B cell (primary cell): ENCODE measurements at regions not wholly inside any gene's neighbourhood (a gene's known extent, or its start where the extent isn't known, plus 50 kb on each side); places are given as distances from the start of the nearest gene placed in this dataset.

ENCODE experiments used
- ATAC-seq: fragments of 200-7000 bp; cut with Tn5 transposase; one replicate; pipeline ENCODE4 v1.10.0; 2021; ENCODE audit warnings: low read depth, mild to moderate bottlenecking, moderate number of reproducible peaks, moderate library complexity
- CTCF ChIA-PET: fragments of 350-600 bp; sonication (Branson Sonifier 250); formaldehyde crosslinking; loops from one replicate; lab custom pipeline; 2021; ENCODE audit warnings: antibody characterized with exemption, inconsistent platforms; lab: Charles Lee
- POLR2A ChIA-PET: fragments of 350-600 bp; sonication (Branson Sonifier 250); formaldehyde crosslinking; loops from one replicate; lab custom pipeline; 2021; ENCODE audit warnings: antibody characterized with exemption; lab: Charles Lee
- DNase-seq: peaks from one replicate; pipeline ENCODE4 v3.0.0; 2013
- H2AFZ ChIP-seq: 2 replicates; pipeline ENCODE4 v1.6.1; 2012; ENCODE audit warnings: mild to moderate bottlenecking, low read depth, low read length; ENCODE audit not compliant: insufficient read depth, poor library complexity, severe bottlenecking
- H3K27ac ChIP-seq, 2 donors: 1 replicate in 1 of 2; 2 replicates in 1 of 2; pipeline ENCODE4 v1.5.1; 2012 to 2013; ENCODE audit warnings: low read length in 2 of 2, mild to moderate bottlenecking in 2 of 2, moderate library complexity in 1 of 2
- H3K27me3 ChIP-seq, 4 experiments: fragments of 200-600 bp in 1 of 4; sonication (generic) in 1 of 4; replicated peaks in 1 of 4; 1 replicate in 2 of 4; 2 replicates in 2 of 4; pipeline versions ENCODE4 v1.6.1 to v1.7.0; 2013 to 2016; ENCODE audit warnings: low read length in 3 of 4, mild to moderate bottlenecking in 2 of 4, mixed read lengths in 1 of 4, moderate library complexity in 1 of 4; ENCODE audit not compliant: insufficient read depth in 4 of 4, control insufficient read depth in 3 of 4; ENCODE audit errors: control extremely low read depth in 1 of 4
- H3K36me3 ChIP-seq, 2 experiments: replicated peaks in 1 of 2; 1 replicate in 1 of 2; 2 replicates in 1 of 2; pipeline versions ENCODE4 v1.6.1 to v1.7.1; 2013; ENCODE audit warnings: low read length in 1 of 2; ENCODE audit not compliant: insufficient read depth in 2 of 2, control insufficient read depth in 1 of 2; ENCODE audit errors: control extremely low read depth in 1 of 2, extremely low read depth in 1 of 2
- H3K4me1 ChIP-seq, 2 donors: fragments of 200-600 bp in 1 of 2; sonication (generic) in 1 of 2; 1 replicate in 1 of 2; 2 replicates in 1 of 2; pipeline versions ENCODE4 v1.5.1 to v1.6.1; 2013 to 2017; ENCODE audit warnings: low read length in 2 of 2; ENCODE audit not compliant: control insufficient read depth in 2 of 2, insufficient read depth in 2 of 2
- H3K4me2 ChIP-seq: replicated peaks from 2 replicates; pipeline ENCODE3; 2012; ENCODE audit warnings: mild to moderate bottlenecking, low read depth, low read length; ENCODE audit not compliant: poor library complexity, severe bottlenecking
- H3K4me3 ChIP-seq, 5 experiments: fragments of 200-600 bp in 1 of 5; sonication (generic) in 1 of 5; 1 replicate in 3 of 5; 2 replicates in 2 of 5; pipeline versions ENCODE4 v1.5.1 to v1.7.0; 2011 to 2016; ENCODE audit warnings: low read length in 4 of 5, mild to moderate bottlenecking in 4 of 5, low read depth in 2 of 5, control low read depth in 1 of 5, moderate library complexity in 1 of 5; ENCODE audit not compliant: insufficient read depth in 1 of 5; ENCODE audit errors: control extremely low read depth in 1 of 5, extremely low read depth in 1 of 5
- H3K79me2 ChIP-seq: fragments of 200-600 bp; sonication (generic); one replicate; pipeline ENCODE4 v1.6.0; 2016; ENCODE audit warnings: low read length; ENCODE audit not compliant: control insufficient read depth, insufficient read depth
- H3K9ac ChIP-seq: fragments of 200-600 bp; sonication (generic); 2 replicates; pipeline ENCODE4 v1.6.1; 2017; ENCODE audit warnings: mild to moderate bottlenecking, low read length, moderate library complexity
- H3K9me3 ChIP-seq, 3 donors: one replicate each; pipeline versions ENCODE4 v1.6.1 to v1.7.1; 2013; ENCODE audit warnings: low read length in 2 of 3; ENCODE audit not compliant: control insufficient read depth in 2 of 3, insufficient read depth in 1 of 3; ENCODE audit errors: control extremely low read depth in 1 of 3
- H4K20me1 ChIP-seq: 2 replicates; pipeline ENCODE4 v1.6.0; 2012; ENCODE audit warnings: mild to moderate bottlenecking, low read length; ENCODE audit not compliant: insufficient read depth, control insufficient read depth, poor library complexity, severe bottlenecking
- H3K27ac Mint-ChIP-seq: one replicate; pipeline ENCODE4 v1.8.0; 2021; ENCODE audit warnings: mixed read lengths
- H3K27me3 Mint-ChIP-seq: one replicate; pipeline ENCODE4 v1.8.0; 2021; ENCODE audit warnings: mixed read lengths
- H3K4me1 Mint-ChIP-seq: one replicate; pipeline ENCODE4 v1.8.0; 2021; ENCODE audit warnings: mixed read lengths
- H3K4me3 Mint-ChIP-seq: one replicate; pipeline ENCODE4 v1.8.0; 2021; ENCODE audit warnings: mixed read lengths
- H3K9me3 Mint-ChIP-seq: one replicate; pipeline ENCODE4 v1.8.0; 2022; ENCODE audit warnings: mixed read lengths; ENCODE audit not compliant: insufficient read depth
- EZH2 ChIP-seq: IDR thresholded peaks from 2 replicates; pipeline ENCODE4 v1.6.1; 2012; ENCODE audit warnings: borderline replicate concordance, low read depth, mild to moderate bottlenecking, moderate library complexity, low read length; ENCODE audit not compliant: insufficient read depth, poor library complexity, severe bottlenecking
- WGBS: methylation state at CpG from one replicate; pipeline ENCODE4 v1.1.5; 2013; ENCODE audit warnings: missing lambda C conversion rate; ENCODE audit not compliant: insufficient coverage; 5-methylcytosine and 5-hydroxymethylcytosine counted together
- intact Hi-C: fragments of 100-400 bp; cut with micrococcal nuclease; formaldehyde crosslinking; loops from one replicate; pipeline ENCODE4 v1.10.0; 2022
- TF ChIP-seq, protein P1 (sequence below): fragments of 200-600 bp; IDR thresholded peaks from one replicate; pipeline ENCODE4 v1.8.0; 2022; ENCODE audit warnings: antibody characterized with exemption, mild to moderate bottlenecking

DNA sequence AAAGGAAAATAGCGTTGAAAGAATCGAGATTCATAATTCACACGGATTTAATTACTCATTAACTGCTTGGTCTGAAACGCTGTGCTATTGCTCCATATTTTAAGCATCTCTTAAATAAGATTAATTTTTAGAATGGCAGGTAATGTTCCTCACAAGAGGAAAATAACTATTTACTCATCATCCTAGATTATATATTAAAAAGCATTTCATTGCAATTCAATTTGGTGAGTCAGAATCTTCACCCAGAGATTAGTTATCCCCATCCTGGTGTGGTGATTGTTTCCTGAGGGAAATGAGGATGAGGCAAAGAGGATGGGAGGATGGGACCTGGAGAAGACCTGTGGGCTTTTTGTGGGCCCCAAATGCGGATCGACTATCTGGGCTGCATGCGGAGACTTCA lies 145.5 kb upstream of the MAP1B start:
- Mint-ChIP-seq H3K27me3 (no peaks in the 10 kb centered on the region), H3K4me1 (no peaks in the 10 kb centered on the region), H3K27ac (no peak overlapping the region), H3K9me3 (no peaks in the 10 kb centered on the region), H3K4me3 (no peak overlapping the region)
- DNase-seq (no peak), ATAC-seq (no peak)
- no peak for TF ChIP-seq EZH2
- TF ChIP-seq, protein P1, sequence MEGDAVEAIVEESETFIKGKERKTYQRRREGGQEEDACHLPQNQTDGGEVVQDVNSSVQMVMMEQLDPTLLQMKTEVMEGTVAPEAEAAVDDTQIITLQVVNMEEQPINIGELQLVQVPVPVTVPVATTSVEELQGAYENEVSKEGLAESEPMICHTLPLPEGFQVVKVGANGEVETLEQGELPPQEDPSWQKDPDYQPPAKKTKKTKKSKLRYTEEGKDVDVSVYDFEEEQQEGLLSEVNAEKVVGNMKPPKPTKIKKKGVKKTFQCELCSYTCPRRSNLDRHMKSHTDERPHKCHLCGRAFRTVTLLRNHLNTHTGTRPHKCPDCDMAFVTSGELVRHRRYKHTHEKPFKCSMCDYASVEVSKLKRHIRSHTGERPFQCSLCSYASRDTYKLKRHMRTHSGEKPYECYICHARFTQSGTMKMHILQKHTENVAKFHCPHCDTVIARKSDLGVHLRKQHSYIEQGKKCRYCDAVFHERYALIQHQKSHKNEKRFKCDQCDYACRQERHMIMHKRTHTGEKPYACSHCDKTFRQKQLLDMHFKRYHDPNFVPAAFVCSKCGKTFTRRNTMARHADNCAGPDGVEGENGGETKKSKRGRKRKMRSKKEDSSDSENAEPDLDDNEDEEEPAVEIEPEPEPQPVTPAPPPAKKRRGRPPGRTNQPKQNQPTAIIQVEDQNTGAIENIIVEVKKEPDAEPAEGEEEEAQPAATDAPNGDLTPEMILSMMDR = no peak
- intact Hi-C loops = no loop called here
- no peak overlapping the region for H3K4me3 ChIP-seq
- H3K36me3 ChIP-seq = no peaks in the 10 kb centered on the region
- ChIA-PET POLR2A (no interaction called here), CTCF (no interaction called here)
- H3K27ac ChIP-seq = no peak overlapping the region
- no peaks in the 10 kb centered on the region for H3K9me3 ChIP-seq
- H3K27me3 ChIP-seq = no peaks in the 10 kb centered on the region
- no peaks in the 10 kb centered on the region for H3K4me1 ChIP-seq
- H4K20me1 ChIP-seq = no peaks in the 10 kb centered on the region
- H3K9ac ChIP-seq = no peak overlapping the region
- H3K79me2 ChIP-seq = no peaks in the 10 kb centered on the region
- no peak overlapping the region for H2AFZ ChIP-seq
- no CpG with 5 or more reads among the region's 7 CpGs for WGBS
- no peak overlapping the region for H3K4me2 ChIP-seq

DNA sequence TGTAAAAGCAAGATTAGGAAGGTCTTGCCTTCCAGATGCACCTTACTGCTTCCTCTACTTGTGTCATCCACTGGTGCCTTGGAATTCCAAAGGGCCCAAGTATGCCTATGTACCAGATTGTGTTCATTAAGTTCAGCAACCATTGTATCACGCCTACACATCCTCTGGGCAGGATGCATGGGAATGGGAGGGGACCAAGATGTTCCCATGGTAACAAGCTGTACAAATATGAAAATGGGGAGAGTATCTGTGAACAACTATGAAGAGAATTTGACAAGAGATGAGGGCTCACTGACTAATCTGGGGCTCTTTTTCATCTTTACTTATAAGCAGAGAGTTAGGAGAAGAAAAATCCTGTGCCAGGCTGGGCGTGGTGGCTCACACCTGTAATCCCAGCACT lies 137.8 kb upstream of the MAP1B start:
- Histone ChIP-seq H3K4me2 (no peak overlapping the region), H3K4me1 (no peaks in the 10 kb centered on the region), H3K27ac (no peak overlapping the region), H3K9me3 (no peaks in the 10 kb centered on the region), H2AFZ (no peak overlapping the region), H3K9ac (no peak overlapping the region), H3K79me2 (no peaks in the 10 kb centered on the region), H3K36me3 (no peaks in the 10 kb centered on the region), H3K27me3 (no peaks in the 10 kb centered on the region), H4K20me1 (no peaks in the 10 kb centered on the region), H3K4me3 (no peak overlapping the region)
- TF ChIP-seq, protein P1 = no peak
- no peak for TF ChIP-seq EZH2
- WGBS = 92% methylated on average over 2 of the region's 2 CpGs
- H3K9me3 Mint-ChIP-seq = no peaks in the 10 kb centered on the region
- no peaks in the 10 kb centered on the region for H3K4me1 Mint-ChIP-seq
- ChIA-PET POLR2A (no interaction called here), CTCF (no interaction called here)
- DNase-seq (no peak), ATAC-seq (no peak)
- H3K27ac Mint-ChIP-seq = no peak overlapping the region
- H3K27me3 Mint-ChIP-seq = peaks cover 13% of the 10 kb centered on the region
- no peak overlapping the region for H3K4me3 Mint-ChIP-seq
- intact Hi-C loops = no loop called here
